B cell (primary cell): ENCODE measurements at regions not wholly inside any gene's neighbourhood (a gene's known extent, or its start where the extent isn't known, plus 50 kb on each side); places are given as distances from the start of the nearest gene placed in this dataset.

ENCODE experiments used
- ATAC-seq: fragments of 200-7000 bp; cut with Tn5 transposase; one replicate; pipeline ENCODE4 v1.10.0; 2021; ENCODE audit warnings: low read depth, mild to moderate bottlenecking, moderate number of reproducible peaks, moderate library complexity
- CTCF ChIA-PET: fragments of 350-600 bp; sonication (Branson Sonifier 250); formaldehyde crosslinking; loops from one replicate; lab custom pipeline; 2021; ENCODE audit warnings: antibody characterized with exemption, inconsistent platforms; lab: Charles Lee
- POLR2A ChIA-PET: fragments of 350-600 bp; sonication (Branson Sonifier 250); formaldehyde crosslinking; loops from one replicate; lab custom pipeline; 2021; ENCODE audit warnings: antibody characterized with exemption; lab: Charles Lee
- DNase-seq: peaks from one replicate; pipeline ENCODE4 v3.0.0; 2013
- H2AFZ ChIP-seq: 2 replicates; pipeline ENCODE4 v1.6.1; 2012; ENCODE audit warnings: mild to moderate bottlenecking, low read depth, low read length; ENCODE audit not compliant: insufficient read depth, poor library complexity, severe bottlenecking
- H3K27ac ChIP-seq, 2 donors: 1 replicate in 1 of 2; 2 replicates in 1 of 2; pipeline ENCODE4 v1.5.1; 2012 to 2013; ENCODE audit warnings: low read length in 2 of 2, mild to moderate bottlenecking in 2 of 2, moderate library complexity in 1 of 2
- H3K27me3 ChIP-seq, 4 experiments: fragments of 200-600 bp in 1 of 4; sonication (generic) in 1 of 4; replicated peaks in 1 of 4; 1 replicate in 2 of 4; 2 replicates in 2 of 4; pipeline versions ENCODE4 v1.6.1 to v1.7.0; 2013 to 2016; ENCODE audit warnings: low read length in 3 of 4, mild to moderate bottlenecking in 2 of 4, mixed read lengths in 1 of 4, moderate library complexity in 1 of 4; ENCODE audit not compliant: insufficient read depth in 4 of 4, control insufficient read depth in 3 of 4; ENCODE audit errors: control extremely low read depth in 1 of 4
- H3K36me3 ChIP-seq, 2 experiments: replicated peaks in 1 of 2; 1 replicate in 1 of 2; 2 replicates in 1 of 2; pipeline versions ENCODE4 v1.6.1 to v1.7.1; 2013; ENCODE audit warnings: low read length in 1 of 2; ENCODE audit not compliant: insufficient read depth in 2 of 2, control insufficient read depth in 1 of 2; ENCODE audit errors: control extremely low read depth in 1 of 2, extremely low read depth in 1 of 2
- H3K4me1 ChIP-seq, 2 donors: fragments of 200-600 bp in 1 of 2; sonication (generic) in 1 of 2; 1 replicate in 1 of 2; 2 replicates in 1 of 2; pipeline versions ENCODE4 v1.5.1 to v1.6.1; 2013 to 2017; ENCODE audit warnings: low read length in 2 of 2; ENCODE audit not compliant: control insufficient read depth in 2 of 2, insufficient read depth in 2 of 2
- H3K4me2 ChIP-seq: replicated peaks from 2 replicates; pipeline ENCODE3; 2012; ENCODE audit warnings: mild to moderate bottlenecking, low read depth, low read length; ENCODE audit not compliant: poor library complexity, severe bottlenecking
- H3K4me3 ChIP-seq, 5 experiments: fragments of 200-600 bp in 1 of 5; sonication (generic) in 1 of 5; 1 replicate in 3 of 5; 2 replicates in 2 of 5; pipeline versions ENCODE4 v1.5.1 to v1.7.0; 2011 to 2016; ENCODE audit warnings: low read length in 4 of 5, mild to moderate bottlenecking in 4 of 5, low read depth in 2 of 5, control low read depth in 1 of 5, moderate library complexity in 1 of 5; ENCODE audit not compliant: insufficient read depth in 1 of 5; ENCODE audit errors: control extremely low read depth in 1 of 5, extremely low read depth in 1 of 5
- H3K79me2 ChIP-seq: fragments of 200-600 bp; sonication (generic); one replicate; pipeline ENCODE4 v1.6.0; 2016; ENCODE audit warnings: low read length; ENCODE audit not compliant: control insufficient read depth, insufficient read depth
- H3K9ac ChIP-seq: fragments of 200-600 bp; sonication (generic); 2 replicates; pipeline ENCODE4 v1.6.1; 2017; ENCODE audit warnings: mild to moderate bottlenecking, low read length, moderate library complexity
- H3K9me3 ChIP-seq, 3 donors: one replicate each; pipeline versions ENCODE4 v1.6.1 to v1.7.1; 2013; ENCODE audit warnings: low read length in 2 of 3; ENCODE audit not compliant: control insufficient read depth in 2 of 3, insufficient read depth in 1 of 3; ENCODE audit errors: control extremely low read depth in 1 of 3
- H4K20me1 ChIP-seq: 2 replicates; pipeline ENCODE4 v1.6.0; 2012; ENCODE audit warnings: mild to moderate bottlenecking, low read length; ENCODE audit not compliant: insufficient read depth, control insufficient read depth, poor library complexity, severe bottlenecking
- H3K27ac Mint-ChIP-seq: one replicate; pipeline ENCODE4 v1.8.0; 2021; ENCODE audit warnings: mixed read lengths
- H3K27me3 Mint-ChIP-seq: one replicate; pipeline ENCODE4 v1.8.0; 2021; ENCODE audit warnings: mixed read lengths
- H3K4me1 Mint-ChIP-seq: one replicate; pipeline ENCODE4 v1.8.0; 2021; ENCODE audit warnings: mixed read lengths
- H3K4me3 Mint-ChIP-seq: one replicate; pipeline ENCODE4 v1.8.0; 2021; ENCODE audit warnings: mixed read lengths
- H3K9me3 Mint-ChIP-seq: one replicate; pipeline ENCODE4 v1.8.0; 2022; ENCODE audit warnings: mixed read lengths; ENCODE audit not compliant: insufficient read depth
- CTCF ChIP-seq: fragments of 200-600 bp; IDR thresholded peaks from one replicate; pipeline ENCODE4 v1.8.0; 2022; ENCODE audit warnings: antibody characterized with exemption, mild to moderate bottlenecking
- EZH2 ChIP-seq: IDR thresholded peaks from 2 replicates; pipeline ENCODE4 v1.6.1; 2012; ENCODE audit warnings: borderline replicate concordance, low read depth, mild to moderate bottlenecking, moderate library complexity, low read length; ENCODE audit not compliant: insufficient read depth, poor library complexity, severe bottlenecking
- WGBS: methylation state at CpG from one replicate; pipeline ENCODE4 v1.1.5; 2013; ENCODE audit warnings: missing lambda C conversion rate; ENCODE audit not compliant: insufficient coverage; 5-methylcytosine and 5-hydroxymethylcytosine counted together
- intact Hi-C: fragments of 100-400 bp; cut with micrococcal nuclease; formaldehyde crosslinking; loops from one replicate; pipeline ENCODE4 v1.10.0; 2022

GRCh38 chr7:83751217-83751616, 102.3 kb upstream of the SEMA3E start:
- H3K4me3 Mint-ChIP-seq, result no peak overlapping the region
- H3K9me3 ChIP-seq, result peaks cover 0 to 6% (median 0%) of the 10 kb centered on the region in 3 donors
- no peak overlapping the region for H3K4me2 ChIP-seq
- no peaks in the 10 kb centered on the region for H3K79me2 ChIP-seq
- H4K20me1 ChIP-seq, result no peaks in the 10 kb centered on the region
- TF ChIP-seq CTCF (no peak), EZH2 (no peak)
- H3K27ac Mint-ChIP-seq, result no peak overlapping the region
- WGBS, result no CpG with 5 or more reads among the region's 1 CpG
- no peak overlapping the region for H3K9ac ChIP-seq
- no peaks in the 10 kb centered on the region for H3K27me3 Mint-ChIP-seq
- H3K4me3 ChIP-seq, result no peak overlapping the region
- intact Hi-C loops, result no loop called here
- no peaks in the 10 kb centered on the region for H3K36me3 ChIP-seq
- ChIA-PET CTCF (no interaction called here), POLR2A (no interaction called here)
- H3K9me3 Mint-ChIP-seq, result peaks cover 5% of the 10 kb centered on the region
- ATAC-seq, result no peak
- H3K4me1 ChIP-seq, result no peaks in the 10 kb centered on the region
- no peak for DNase-seq
- no peak overlapping the region for H2AFZ ChIP-seq
- no peaks in the 10 kb centered on the region for H3K27me3 ChIP-seq
- H3K27ac ChIP-seq, result no peak overlapping the region
- H3K4me1 Mint-ChIP-seq, result no peaks in the 10 kb centered on the region

GRCh38 chr7:83749495-83749894, 100.6 kb upstream of the SEMA3E start:
- WGBS, result 95% methylated on average over 31 of the region's 31 CpGs
- no peaks in the 10 kb centered on the region for H3K27me3 ChIP-seq

More at GRCh38 chr7:83749495-83749894, 100.6 kb upstream of the SEMA3E start:
- Mint-ChIP-seq H3K4me1 (no peaks in the 10 kb centered on the region), H3K9me3 (peaks cover 4% of the 10 kb centered on the region), H3K27ac (no peak overlapping the region), H3K27me3 (no peaks in the 10 kb centered on the region), H3K4me3 (no peak overlapping the region)
- H3K27ac ChIP-seq, result no peak overlapping the region
- ATAC-seq (no peak), DNase-seq (no peak)
- ChIA-PET POLR2A (no interaction called here), CTCF (no interaction called here)
- H3K4me3 ChIP-seq, result no peak overlapping the region
- H3K79me2 ChIP-seq, result no peaks in the 10 kb centered on the region
- TF ChIP-seq CTCF (no peak), EZH2 (no peak)
- H2AFZ ChIP-seq, result no peak overlapping the region
- no peak overlapping the region for H3K9ac ChIP-seq
- H3K9me3 ChIP-seq, result peaks cover 0 to 6% (median 0%) of the 10 kb centered on the region in 3 donors
- no peak overlapping the region for H3K4me2 ChIP-seq
- no peaks in the 10 kb centered on the region for H3K4me1 ChIP-seq
- H3K36me3 ChIP-seq, result no peaks in the 10 kb centered on the region
- intact Hi-C loops, result no loop called here
- H4K20me1 ChIP-seq, result no peaks in the 10 kb centered on the region
